ENCODE measurements at regions not wholly inside any gene's neighbourhood (a gene's known extent, or its start where the extent isn't known, plus 50 kb on each side); places are given as distances from the start of the nearest gene placed in this dataset.

DNA sequence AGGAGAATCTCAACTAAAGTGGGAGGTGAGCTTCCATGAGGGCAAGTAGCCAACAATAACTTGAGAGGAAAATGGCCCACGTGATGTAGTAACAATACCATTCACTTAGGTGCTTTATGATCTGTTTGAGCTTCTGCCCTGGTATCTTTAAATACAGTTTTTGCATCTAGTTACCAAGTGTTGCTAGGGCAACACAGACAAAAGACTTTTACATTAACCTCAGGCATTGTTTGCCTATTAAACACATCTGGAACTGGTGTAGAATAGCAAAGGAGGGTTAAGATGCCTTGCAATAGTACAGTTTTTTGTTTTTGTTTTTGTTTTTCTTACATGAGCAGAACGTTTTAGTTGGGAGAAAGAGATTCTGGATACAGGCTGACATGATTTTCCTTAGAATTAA is 97.7 kb upstream of the MTPN start:
- no peak for DNase-seq (ENCODE audit: low spot score)
- TF ChIP-seq, protein P1, sequence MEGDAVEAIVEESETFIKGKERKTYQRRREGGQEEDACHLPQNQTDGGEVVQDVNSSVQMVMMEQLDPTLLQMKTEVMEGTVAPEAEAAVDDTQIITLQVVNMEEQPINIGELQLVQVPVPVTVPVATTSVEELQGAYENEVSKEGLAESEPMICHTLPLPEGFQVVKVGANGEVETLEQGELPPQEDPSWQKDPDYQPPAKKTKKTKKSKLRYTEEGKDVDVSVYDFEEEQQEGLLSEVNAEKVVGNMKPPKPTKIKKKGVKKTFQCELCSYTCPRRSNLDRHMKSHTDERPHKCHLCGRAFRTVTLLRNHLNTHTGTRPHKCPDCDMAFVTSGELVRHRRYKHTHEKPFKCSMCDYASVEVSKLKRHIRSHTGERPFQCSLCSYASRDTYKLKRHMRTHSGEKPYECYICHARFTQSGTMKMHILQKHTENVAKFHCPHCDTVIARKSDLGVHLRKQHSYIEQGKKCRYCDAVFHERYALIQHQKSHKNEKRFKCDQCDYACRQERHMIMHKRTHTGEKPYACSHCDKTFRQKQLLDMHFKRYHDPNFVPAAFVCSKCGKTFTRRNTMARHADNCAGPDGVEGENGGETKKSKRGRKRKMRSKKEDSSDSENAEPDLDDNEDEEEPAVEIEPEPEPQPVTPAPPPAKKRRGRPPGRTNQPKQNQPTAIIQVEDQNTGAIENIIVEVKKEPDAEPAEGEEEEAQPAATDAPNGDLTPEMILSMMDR (IDR thresholded peaks at IDR 0.05) = no peak
- no peak overlapping the region for H3K27ac ChIP-seq
- H3K4me3 ChIP-seq = no peak overlapping the region

DNA sequence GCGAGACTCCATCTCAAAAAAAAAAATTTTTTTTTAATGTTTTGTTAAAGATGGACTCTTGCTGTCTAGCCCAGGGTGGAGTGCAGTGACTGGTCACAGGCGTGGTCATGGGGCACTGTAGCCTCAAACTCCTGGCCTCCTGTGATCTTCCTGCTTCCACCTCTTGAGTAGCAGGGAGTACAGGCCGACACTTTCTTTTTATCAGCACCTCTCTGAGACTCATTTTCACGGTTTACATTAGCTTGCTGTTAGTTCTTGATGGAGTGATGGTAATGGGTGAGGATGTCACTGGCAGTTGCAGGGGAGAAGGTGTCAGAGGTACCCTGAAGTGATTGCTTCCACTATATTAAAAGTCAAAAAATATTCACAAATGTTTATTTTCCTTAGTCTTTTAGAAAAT is 95.3 kb upstream of the MTPN start:
- no peak for DNase-seq (ENCODE audit: low spot score)
- no peak overlapping the region for H3K4me3 ChIP-seq

GRCh38 chr7:136070736-136071505 is 93.8 kb upstream of the MTPN start:
- no peak for DNase-seq (ENCODE audit: low spot score)
- no peak overlapping the region for H3K27ac ChIP-seq
- H3K4me3 ChIP-seq = no peak overlapping the region
- TF ChIP-seq, protein P1 (IDR thresholded peaks at IDR 0.05) = no peak

More for the DNA sequence above, 95.3 kb upstream of the MTPN start:
- TF ChIP-seq, protein P1 (IDR thresholded peaks at IDR 0.05) = no peak
- no peak overlapping the region for H3K27ac ChIP-seq

DNA sequence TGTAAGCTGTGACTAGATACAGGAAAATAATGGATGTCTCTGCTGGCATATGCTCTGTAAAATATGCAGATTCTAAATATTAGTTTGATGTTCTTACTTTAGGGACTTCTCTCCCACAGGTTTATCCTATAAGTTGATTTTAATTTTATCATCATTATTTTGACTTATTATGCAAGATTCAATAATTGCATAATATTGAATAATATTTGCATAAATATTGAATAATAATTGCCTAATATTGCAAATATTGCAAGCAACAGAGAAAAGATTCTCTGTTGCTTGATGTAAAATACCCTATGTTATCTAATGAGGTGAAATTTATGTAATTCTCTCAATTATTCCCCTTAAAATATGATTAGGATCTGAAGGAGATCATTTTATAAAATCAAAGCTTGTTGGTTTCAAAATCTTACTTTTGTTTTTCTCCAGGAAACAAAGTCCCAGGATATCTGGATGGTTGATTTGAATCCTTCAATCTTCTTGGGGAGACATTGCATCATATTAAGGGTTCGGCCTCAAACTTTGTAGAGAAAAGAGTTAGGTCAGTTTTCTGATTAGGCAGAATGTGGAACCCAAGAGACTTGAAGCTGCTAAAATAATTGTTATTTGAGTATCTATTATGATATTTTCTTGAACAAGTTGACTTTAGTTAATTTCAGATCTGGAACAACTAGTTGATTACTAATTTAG is 92.8 kb upstream of the MTPN start:
- Histone ChIP-seq H3K4me3 (no peak overlapping the region), H3K27ac (no peak overlapping the region)
- TF ChIP-seq, protein P1 (IDR thresholded peaks at IDR 0.05) = no peak
- DNase-seq (ENCODE audit: low spot score) = no peak

DNA sequence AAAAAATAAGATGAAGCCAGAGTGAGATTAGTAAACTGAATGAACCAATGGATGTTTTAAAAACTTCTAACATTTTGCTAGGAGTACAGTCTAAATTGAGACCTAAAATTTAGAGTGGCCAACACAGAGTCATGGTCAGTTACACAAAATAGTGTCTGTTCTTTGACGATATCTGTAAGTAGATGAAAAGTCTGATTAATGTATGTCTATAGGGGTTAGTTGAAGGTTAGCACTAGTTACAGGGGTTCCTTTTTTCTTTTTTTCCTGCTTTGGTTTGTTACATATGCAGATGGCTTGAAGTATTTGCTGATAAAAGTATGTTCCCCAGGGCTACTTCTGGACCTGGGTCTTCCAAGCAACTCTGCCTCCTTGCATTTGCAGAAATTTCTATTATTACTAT is 90.1 kb upstream of the MTPN start:
- TF ChIP-seq, protein P1 (IDR thresholded peaks at IDR 0.05) = no peak
- DNase-seq (ENCODE audit: low spot score) = no peak
- H3K4me3 ChIP-seq = no peak overlapping the region
- no peak overlapping the region for H3K27ac ChIP-seq

GRCh38 chr7:136066304-136067143 is 89.4 kb upstream of the MTPN start:
- TF ChIP-seq, protein P1 (IDR thresholded peaks at IDR 0.05) = no peak
- DNase-seq (ENCODE audit: low spot score) = no peak
- no peak overlapping the region for H3K27ac ChIP-seq
- H3K4me3 ChIP-seq = no peak overlapping the region
